Inflammatory macrophage treated with lipopolysaccharide for 1 hour (primary cell): ENCODE measurements at regions not wholly inside any gene's neighbourhood (a gene's known extent, or its start where the extent isn't known, plus 50 kb on each side); places are given as distances from the start of the nearest gene placed in this dataset.

Source experiments
- DNase-seq, 2 donors: peaks; one replicate each; pipeline ENCODE4 v3.0.0-alpha.2; 2020 to 2022

DNA sequence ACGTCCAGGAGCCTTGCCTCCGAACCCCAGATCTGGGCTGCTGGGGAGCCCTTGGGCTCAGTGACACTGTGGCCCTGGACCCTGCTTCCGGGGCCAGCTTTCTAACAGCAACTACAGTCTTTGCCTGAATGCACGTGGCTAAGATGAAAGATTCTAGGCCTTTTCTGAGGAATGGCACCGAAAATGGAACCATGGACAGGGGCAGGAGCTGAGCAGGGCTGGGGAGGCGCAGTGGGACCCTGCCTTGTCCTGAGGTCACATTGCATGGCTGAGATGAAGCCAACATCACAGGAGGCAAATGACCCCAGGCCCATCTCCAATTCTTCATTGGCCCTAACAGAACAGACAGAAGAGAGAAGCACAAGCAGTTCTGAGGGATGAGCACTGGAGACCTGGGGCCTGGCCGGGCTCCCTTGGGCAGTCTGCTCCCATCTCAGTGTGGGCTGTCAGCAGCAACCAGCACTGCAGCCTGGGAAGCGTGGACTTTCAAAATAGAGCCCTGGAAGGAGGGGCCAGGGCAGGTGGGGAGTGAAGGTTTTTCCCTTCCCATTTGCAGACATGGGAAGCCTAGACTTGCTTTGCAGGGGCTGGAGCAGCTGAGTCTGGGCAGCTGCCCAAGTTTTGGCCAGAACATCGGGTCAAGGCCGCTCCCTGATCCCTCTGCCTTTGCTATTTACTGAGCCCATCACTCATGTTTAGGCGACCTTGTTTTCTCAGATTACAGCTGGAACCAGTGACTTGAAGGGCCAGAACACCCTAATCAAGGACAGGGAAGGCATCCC lies 114.4 kb upstream of the TCERG1L start:
- DNase-seq = no peak

GRCh38 chr10:131426534-131426898 lies 115.0 kb upstream of the TCERG1L start:
- DNase-seq = no peak

GRCh38 chr10:131427281-131427680 lies 115.8 kb upstream of the TCERG1L start:
- no peak for DNase-seq

- no peak for DNase-seq
These were observed 116.4 kb upstream of the TCERG1L start for GRCh38 chr10:131427901-131428300.

- DNase-seq = no peak
These were observed 117.6 kb upstream of the TCERG1L start for GRCh38 chr10:131429141-131429540.

GRCh38 chr10:131429942-131430341 lies 118.4 kb upstream of the TCERG1L start:
- no peak for DNase-seq

DNA sequence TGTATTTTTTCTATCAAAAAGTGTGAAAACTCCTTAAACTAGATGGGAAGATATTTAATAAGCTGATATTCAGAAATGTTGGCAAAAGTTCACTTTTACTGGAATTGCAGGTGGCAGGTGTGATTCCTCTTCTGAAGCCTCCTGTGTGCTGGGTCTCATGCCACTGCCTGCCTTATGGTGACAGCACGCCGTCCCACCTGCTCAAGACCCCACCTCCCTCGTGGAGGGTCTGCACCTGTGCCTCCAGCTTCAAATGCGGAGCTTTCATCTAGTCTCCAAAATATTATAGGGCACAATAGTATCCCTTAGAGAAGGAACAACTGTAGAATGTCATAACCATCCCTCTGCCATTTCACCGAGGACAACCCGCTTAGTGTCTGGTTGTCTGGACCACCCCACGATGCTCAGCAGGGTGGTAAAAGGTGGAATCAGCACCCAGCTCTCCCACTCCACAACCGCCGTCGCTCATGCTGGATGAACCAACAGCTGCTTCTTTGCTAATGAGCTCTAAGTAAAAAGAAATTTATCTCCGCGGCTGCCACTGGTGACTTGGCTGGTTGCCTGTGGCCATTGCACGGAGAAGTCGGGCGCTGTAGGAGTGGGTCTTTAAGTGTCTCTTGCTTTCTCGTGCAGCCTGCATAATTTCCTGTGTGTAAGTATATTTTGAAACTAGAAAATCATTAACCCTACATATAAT lies 119.3 kb upstream of the TCERG1L start:
- no peak for DNase-seq

DNA sequence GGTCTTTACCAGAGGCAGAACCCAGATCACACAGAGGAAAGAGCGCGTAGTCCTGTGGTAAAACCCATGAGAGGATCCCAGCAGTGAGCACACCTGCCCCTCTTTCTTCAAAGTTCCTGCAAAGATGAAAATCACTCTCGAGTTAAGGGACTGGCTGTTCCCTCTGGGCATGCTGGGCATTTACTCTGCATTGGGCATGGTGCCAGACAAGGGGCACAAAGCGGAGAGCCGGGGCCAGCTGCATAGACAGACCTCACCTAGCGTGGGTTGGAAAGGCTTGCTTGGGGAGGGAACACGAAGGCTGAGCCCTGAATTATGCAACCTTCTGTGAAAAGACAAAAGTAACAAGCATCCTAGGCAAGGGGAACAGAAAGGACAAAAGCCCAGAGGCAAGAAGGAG lies 120.0 kb upstream of the TCERG1L start:
- no peak for DNase-seq

GRCh38 chr10:131431978-131432690 lies 120.6 kb upstream of the TCERG1L start:
- no peak for DNase-seq

- no peak for DNase-seq
These were observed 122.0 kb upstream of the TCERG1L start for GRCh38 chr10:131433568-131433967.

GRCh38 chr10:131435232-131435631 lies 123.7 kb upstream of the TCERG1L start:
- DNase-seq = no peak

DNA sequence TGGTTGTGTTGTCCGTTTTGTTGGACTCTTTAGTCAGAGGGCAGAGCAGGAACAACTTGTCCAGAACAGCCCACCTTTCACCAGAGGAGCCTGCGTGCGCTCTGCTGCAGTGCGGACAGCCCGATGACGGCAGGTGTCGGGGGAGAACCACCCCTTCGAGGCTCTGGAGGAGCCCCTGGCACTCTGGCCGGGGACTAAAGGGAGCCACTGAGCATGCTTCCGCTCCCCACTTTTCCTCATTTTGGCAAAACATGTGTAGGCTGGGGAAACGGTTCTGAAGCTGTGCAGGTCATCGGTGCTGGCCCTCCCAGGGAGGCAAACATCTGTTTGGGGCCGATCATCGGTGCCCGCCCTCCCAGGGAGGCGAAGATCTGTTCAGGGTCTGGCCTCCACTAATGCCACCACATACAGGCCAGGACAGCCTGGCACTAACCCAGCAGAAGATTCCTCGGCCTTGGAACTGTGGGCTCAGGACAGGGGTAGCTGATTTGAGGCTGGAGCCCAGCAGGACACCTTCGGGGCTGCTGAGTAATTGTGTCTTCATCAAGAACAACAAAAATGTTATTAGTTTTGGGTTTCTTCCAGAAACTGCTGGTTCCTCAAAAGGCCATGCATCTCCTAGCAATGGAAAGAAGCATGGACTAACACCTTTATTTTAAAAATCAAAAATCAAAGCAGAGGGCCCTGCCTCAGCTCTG lies 124.4 kb upstream of the TCERG1L start:
- no peak for DNase-seq

DNA sequence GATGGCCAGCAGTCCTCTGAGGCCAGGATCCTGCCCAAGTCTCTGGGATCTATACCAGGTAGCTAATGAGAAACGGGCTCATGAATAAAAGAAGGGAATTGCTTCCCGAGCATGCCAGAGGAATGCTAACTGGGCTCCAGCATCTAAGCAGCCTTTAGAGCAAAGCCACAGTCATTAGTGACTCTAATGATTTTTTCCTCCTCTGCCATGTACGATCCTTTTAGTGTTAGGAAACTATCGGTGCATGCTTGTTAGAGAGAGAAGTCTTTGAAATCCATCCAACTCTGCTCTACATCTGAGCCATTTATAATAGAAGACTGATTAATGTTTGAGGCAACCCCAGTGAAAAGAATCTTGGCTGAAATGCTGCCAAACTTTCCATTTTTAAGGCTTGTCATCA lies 124.9 kb upstream of the TCERG1L start:
- DNase-seq = no peak

GRCh38 chr10:131437556-131438475 lies 126.3 kb upstream of the TCERG1L start:
- DNase-seq = no peak

DNA sequence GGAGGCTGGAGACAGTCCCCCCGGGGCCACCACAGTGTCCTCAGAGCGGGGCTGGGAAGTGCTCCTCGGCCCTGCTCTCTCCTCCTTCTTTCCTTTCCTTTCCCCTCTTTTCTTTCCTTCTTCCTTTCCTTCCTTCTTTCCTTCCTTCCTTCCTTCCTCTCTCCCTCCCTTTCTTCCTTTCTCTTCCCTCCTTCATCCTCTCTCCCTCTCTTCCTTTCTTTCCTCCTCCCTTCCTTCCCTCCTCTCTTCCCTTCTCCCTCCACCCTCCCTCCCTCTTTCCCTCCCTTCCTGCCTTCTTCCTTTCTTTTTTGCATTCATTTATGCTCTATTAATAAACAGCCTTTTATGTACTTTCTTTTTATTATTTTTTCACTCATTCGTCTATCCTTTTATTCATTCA lies 127.1 kb upstream of the TCERG1L start:
- DNase-seq = no peak

GRCh38 chr10:131439705-131440104 lies 128.2 kb upstream of the TCERG1L start:
- DNase-seq = no peak

DNA sequence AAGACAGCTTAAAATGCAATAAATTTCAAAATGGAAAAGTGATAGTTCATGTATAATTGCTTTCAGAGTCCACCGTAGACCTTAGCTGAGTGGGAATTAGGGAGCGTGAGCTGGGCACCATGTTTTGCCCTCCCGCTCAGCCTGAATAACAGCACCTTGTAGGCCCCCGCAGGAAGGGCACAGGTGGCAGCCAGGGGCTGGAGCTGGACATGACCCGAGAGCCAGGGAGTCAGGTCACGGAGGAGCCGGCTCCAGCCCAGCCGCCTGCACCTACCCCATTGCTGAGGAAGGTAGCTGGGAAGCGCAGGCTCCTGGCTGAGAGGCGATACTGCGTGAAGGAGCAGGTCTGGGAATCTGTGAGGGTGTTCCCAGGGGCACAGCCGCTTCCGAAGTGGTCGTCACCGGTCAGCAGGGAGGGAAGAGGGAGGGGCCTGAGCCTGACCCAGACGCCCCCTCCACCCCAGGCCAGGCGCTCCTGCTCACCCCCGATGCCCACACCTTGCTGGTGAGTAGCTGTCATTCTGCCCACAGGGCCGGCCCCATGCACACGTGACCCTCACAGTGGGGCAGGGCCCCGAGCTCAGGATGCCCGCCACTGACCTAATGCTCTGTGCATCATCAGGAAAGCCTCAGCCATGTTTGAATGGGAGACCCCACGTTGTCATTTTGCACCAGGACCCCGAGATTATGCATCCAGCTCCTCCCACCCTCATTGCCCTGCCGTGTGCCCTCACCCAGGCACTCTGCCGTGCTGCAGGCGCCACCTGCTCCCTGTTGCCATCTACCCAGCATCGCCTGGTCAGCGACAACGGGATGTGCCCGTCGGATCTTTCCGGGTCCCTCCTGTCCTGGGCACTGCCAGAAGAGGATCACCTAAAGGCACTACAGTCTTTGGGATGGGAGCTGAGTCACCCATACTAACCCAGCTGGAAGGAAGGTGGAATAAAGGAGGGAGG lies 129.2 kb upstream of the TCERG1L start:
- DNase-seq = no peak

- DNase-seq = no peak
These were observed 130.8 kb upstream of the TCERG1L start for GRCh38 chr10:131442271-131442670.

GRCh38 chr10:131444286-131444685 lies 132.8 kb upstream of the TCERG1L start:
- no peak for DNase-seq

DNA sequence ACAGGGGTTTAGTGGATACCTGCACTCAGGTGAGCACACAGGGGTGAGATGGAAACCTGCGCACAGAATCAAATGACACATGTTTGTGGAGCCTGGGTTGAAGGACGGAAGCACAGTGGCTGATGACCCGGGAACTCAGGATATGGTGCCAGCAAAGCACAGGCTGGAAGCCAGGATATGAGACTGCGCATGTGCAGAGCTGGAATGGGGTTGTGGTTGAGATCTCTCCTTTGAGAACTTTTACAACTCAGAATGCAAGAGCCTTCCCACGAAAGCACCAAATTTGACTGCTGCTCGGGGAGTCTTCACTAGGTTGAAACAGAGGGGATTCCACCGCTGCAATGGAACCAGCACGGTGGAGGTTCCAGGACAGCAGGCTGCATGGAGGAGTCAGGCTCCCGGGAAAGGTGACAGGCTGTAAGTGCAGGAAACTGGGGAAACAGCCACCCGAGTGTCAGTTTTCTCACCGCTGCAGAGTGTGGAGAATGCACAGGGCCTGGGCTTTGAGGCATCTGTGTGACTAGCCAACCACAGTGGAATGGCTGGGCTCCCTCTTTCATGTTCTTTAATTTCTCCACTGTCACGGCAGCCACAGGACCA lies 133.4 kb upstream of the TCERG1L start:
- DNase-seq = no peak

- no peak for DNase-seq
These were observed 134.1 kb upstream of the TCERG1L start for GRCh38 chr10:131445623-131446022.
